IgD-negative memory B cell (primary cell): ENCODE measurements at regions not wholly inside any gene's neighbourhood (a gene's known extent, or its start where the extent isn't known, plus 50 kb on each side); places are given as distances from the start of the nearest gene placed in this dataset.
"Not testable (repeated sequence)": the region's sequence is repeated elsewhere in the genome, so short reads cannot be mapped to it uniquely, and the experiment has no call there.

Source experiments
- H3K27ac Mint-ChIP-seq, 3 donors: one replicate each; pipeline ENCODE4 v1.8.0; 2020 to 2022; ENCODE audit warnings: mild to moderate bottlenecking in 3 of 3, mixed read lengths in 3 of 3, moderate library complexity in 1 of 3
- H3K27me3 Mint-ChIP-seq: one replicate; pipeline ENCODE4 v1.8.0; 2021; ENCODE audit warnings: mixed read lengths
- H3K36me3 Mint-ChIP-seq: one replicate; pipeline ENCODE4 v1.8.0; 2020; ENCODE audit warnings: mild to moderate bottlenecking, mixed read lengths
- H3K4me1 Mint-ChIP-seq, 3 donors: one replicate each; pipeline ENCODE4 v1.8.0; 2020 to 2022; ENCODE audit warnings: mixed read lengths in 3 of 3, mild to moderate bottlenecking in 1 of 3
- H3K4me3 Mint-ChIP-seq, 4 donors: one replicate each; pipeline ENCODE4 v1.8.0; 2020 to 2022; ENCODE audit warnings: mild to moderate bottlenecking in 4 of 4, mixed read lengths in 4 of 4, moderate library complexity in 3 of 4
- H3K9me3 Mint-ChIP-seq, 3 donors: one replicate each; pipeline ENCODE4 v1.8.0; 2020 to 2021; ENCODE audit warnings: mixed read lengths in 3 of 3, mild to moderate bottlenecking in 1 of 3

- H3K9me3 Mint-ChIP-seq, result peaks cover 0 to 10% (median 0%) of the 10 kb centered on the region in 3 donors
- H3K4me3 Mint-ChIP-seq, result no peak overlapping the region
- H3K27me3 Mint-ChIP-seq, result peaks cover 2% of the 10 kb centered on the region
- no peaks in the 10 kb centered on the region for H3K4me1 Mint-ChIP-seq
- no peak overlapping the region for H3K27ac Mint-ChIP-seq
- H3K36me3 Mint-ChIP-seq, result no peaks in the 10 kb centered on the region
Measured at GRCh38 chr2:183752571-183752970, 628.3 kb downstream of the NUP35 start.

GRCh38 chr2:183759033-183759432, 634.8 kb downstream of the NUP35 start:
- H3K36me3 Mint-ChIP-seq, result no peaks in the 10 kb centered on the region
- H3K9me3 Mint-ChIP-seq, result peaks cover 0 to 5% (median 2%) of the 10 kb centered on the region in 3 donors
- no peaks in the 10 kb centered on the region for H3K4me1 Mint-ChIP-seq
- no peak overlapping the region for H3K27ac Mint-ChIP-seq
- no peak overlapping the region for H3K4me3 Mint-ChIP-seq
- no peaks in the 10 kb centered on the region for H3K27me3 Mint-ChIP-seq

GRCh38 chr2:183773775-183774174, 649.5 kb downstream of the NUP35 start:
- Mint-ChIP-seq H3K4me3 (no peak overlapping the region), H3K27ac (no peak overlapping the region), H3K4me1 (no peaks in the 10 kb centered on the region), H3K27me3 (no peaks in the 10 kb centered on the region), H3K9me3 (no peaks in the 10 kb centered on the region), H3K36me3 (no peaks in the 10 kb centered on the region)

- H3K4me1 Mint-ChIP-seq, result no peaks in the 10 kb centered on the region
- no peaks in the 10 kb centered on the region for H3K27me3 Mint-ChIP-seq
- H3K36me3 Mint-ChIP-seq, result no peaks in the 10 kb centered on the region
- no peak overlapping the region for H3K27ac Mint-ChIP-seq
- no peak overlapping the region for H3K4me3 Mint-ChIP-seq
- H3K9me3 Mint-ChIP-seq, result peaks cover 0 to 5% (median 2%) of the 10 kb centered on the region in 3 donors
Measured at GRCh38 chr2:183780072-183780471, 655.8 kb downstream of the NUP35 start.

- Mint-ChIP-seq H3K4me1 (no peaks in the 10 kb centered on the region), H3K4me3 (no peak overlapping the region), H3K27me3 (no peaks in the 10 kb centered on the region), H3K9me3 (peaks cover 0 to 8% (median 2%) of the 10 kb centered on the region in 3 donors), H3K27ac (no peak overlapping the region), H3K36me3 (no peaks in the 10 kb centered on the region)
Measured at GRCh38 chr2:183782436-183782835, 658.2 kb downstream of the NUP35 start.

GRCh38 chr2:183788796-183789195, 664.6 kb downstream of the NUP35 start:
- not testable (repeated sequence) for H3K4me3 Mint-ChIP-seq, H3K36me3 Mint-ChIP-seq, H3K27ac Mint-ChIP-seq, H3K27me3 Mint-ChIP-seq, H3K4me1 Mint-ChIP-seq, H3K9me3 Mint-ChIP-seq

- not testable (repeated sequence) for H3K27me3 Mint-ChIP-seq, H3K36me3 Mint-ChIP-seq, H3K27ac Mint-ChIP-seq, H3K4me3 Mint-ChIP-seq, H3K4me1 Mint-ChIP-seq, H3K9me3 Mint-ChIP-seq
Measured at GRCh38 chr2:183792165-183792924, 668.1 kb downstream of the NUP35 start.

- Mint-ChIP-seq H3K9me3 (peaks cover 3 to 16% (median 6%) of the 10 kb centered on the region in 3 donors), H3K27me3 (no peaks in the 10 kb centered on the region), H3K36me3 (peaks cover 3% of the 10 kb centered on the region), H3K4me3 (no peak overlapping the region), H3K4me1 (no peaks in the 10 kb centered on the region), H3K27ac (no peak overlapping the region)
Measured at GRCh38 chr2:183798535-183798934, 674.3 kb downstream of the NUP35 start.

- Mint-ChIP-seq H3K4me3 (no peak overlapping the region), H3K27me3 (no peaks in the 10 kb centered on the region), H3K36me3 (peaks cover 3% of the 10 kb centered on the region), H3K4me1 (no peaks in the 10 kb centered on the region), H3K9me3 (peaks cover 3 to 16% (median 3%) of the 10 kb centered on the region in 3 donors), H3K27ac (no peak overlapping the region)
Measured at GRCh38 chr2:183799761-183800160, 675.5 kb downstream of the NUP35 start.

GRCh38 chr2:183803596-183803995, 679.4 kb downstream of the NUP35 start:
- Mint-ChIP-seq H3K9me3 (peaks cover 0 to 11% (median 6%) of the 10 kb centered on the region in 3 donors), H3K36me3 (peaks cover 2% of the 10 kb centered on the region), H3K4me1 (no peaks in the 10 kb centered on the region), H3K27me3 (no peaks in the 10 kb centered on the region), H3K4me3 (no peak overlapping the region), H3K27ac (no peak overlapping the region)

GRCh38 chr2:183807870-183808269, 683.6 kb downstream of the NUP35 start:
- Mint-ChIP-seq H3K36me3 (no peaks in the 10 kb centered on the region), H3K9me3 (peaks cover 0 to 2% (median 0%) of the 10 kb centered on the region in 3 donors), H3K4me1 (no peaks in the 10 kb centered on the region), H3K27ac (no peak overlapping the region), H3K27me3 (no peaks in the 10 kb centered on the region), H3K4me3 (no peak overlapping the region)

GRCh38 chr2:183809404-183809803, 685.2 kb downstream of the NUP35 start:
- Mint-ChIP-seq H3K27ac (no peak overlapping the region), H3K4me1 (no peaks in the 10 kb centered on the region), H3K27me3 (no peaks in the 10 kb centered on the region), H3K36me3 (no peaks in the 10 kb centered on the region), H3K9me3 (peaks cover 0 to 2% (median 0%) of the 10 kb centered on the region in 3 donors), H3K4me3 (no peak overlapping the region)

- H3K4me1 Mint-ChIP-seq, result no peaks in the 10 kb centered on the region
Measured at GRCh38 chr2:183811281-183811680, 687.0 kb downstream of the NUP35 start.

GRCh38 chr2:183812091-183812490, 687.8 kb downstream of the NUP35 start:
- Mint-ChIP-seq H3K27me3 (no peaks in the 10 kb centered on the region), H3K4me3 (no peak overlapping the region), H3K4me1 (no peaks in the 10 kb centered on the region), H3K27ac (no peak overlapping the region), H3K9me3 (peaks cover 0 to 5% (median 0%) of the 10 kb centered on the region in 3 donors), H3K36me3 (no peaks in the 10 kb centered on the region)

More at GRCh38 chr2:183811281-183811680, 687.0 kb downstream of the NUP35 start:
- Mint-ChIP-seq H3K27me3 (no peaks in the 10 kb centered on the region), H3K27ac (no peak overlapping the region), H3K9me3 (peaks cover 0 to 3% (median 0%) of the 10 kb centered on the region in 3 donors), H3K4me3 (no peak overlapping the region), H3K36me3 (no peaks in the 10 kb centered on the region)

GRCh38 chr2:183825710-183826109, 701.5 kb downstream of the NUP35 start:
- peaks cover under 1% of the 10 kb centered on the region for H3K36me3 Mint-ChIP-seq
- no peak overlapping the region for H3K27ac Mint-ChIP-seq
- peaks cover 8 to 18% (median 11%) of the 10 kb centered on the region in 3 donors for H3K9me3 Mint-ChIP-seq
- peaks cover 0 to 1% (median 0%) of the 10 kb centered on the region in 3 donors for H3K4me1 Mint-ChIP-seq
- no peak overlapping the region for H3K4me3 Mint-ChIP-seq
- H3K27me3 Mint-ChIP-seq, result no peaks in the 10 kb centered on the region

- Mint-ChIP-seq H3K4me1 (no peaks in the 10 kb centered on the region), H3K4me3 (no peak overlapping the region), H3K27me3 (no peaks in the 10 kb centered on the region), H3K9me3 (peaks cover 7 to 13% (median 8%) of the 10 kb centered on the region in 3 donors), H3K27ac (no peak overlapping the region), H3K36me3 (no peaks in the 10 kb centered on the region)
Measured at GRCh38 chr2:183829931-183830330, 705.7 kb downstream of the NUP35 start.
